HepG2 (cell line): ENCODE measurements at regions not wholly inside any gene's neighbourhood (a gene's known extent, or its start where the extent isn't known, plus 50 kb on each side); places are given as distances from the start of the nearest gene placed in this dataset.

Experiments
- ATAC-seq: fragments of 200-7000 bp; cut with Tn5 transposase; 3 replicates; pipeline ENCODE4 v1.9.1; 2020; ENCODE audit warnings: mild to moderate bottlenecking, moderate library complexity
- BruUV-seq: library from RNA; stranded (reverse); fragments of 400-500 nt; replicated peaks from 2 replicates; lab custom pipeline; 2021; lab: Mats Ljungman, UMichigan
- CTCF ChIA-PET: fragments of 300-600 bp; formaldehyde crosslinking; extraction: SDS; loops from one replicate; lab custom pipeline; 2021; ENCODE audit warnings: low total read pairs, inconsistent platforms, low intra/inter-chr PET ratio; lab: Yijun Ruan, JAX
- POLR2A ChIA-PET: fragments of 350-600 bp; sonication (Branson Sonifier 250); formaldehyde crosslinking; loops from one replicate; lab custom pipeline; 2020; ENCODE audit warnings: antibody characterized with exemption, inconsistent platforms; lab: Yijun Ruan, JAX
- DNase-seq: peaks from one replicate; pipeline ENCODE4 v3.0.0-alpha.2; 2015; ENCODE audit warnings: low spot score
- FAIRE-seq: peaks from 3 replicates; lab custom pipeline; 2011; peaks lifted over from hg19 to GRCh38; lab: Jason Lieb, UNC
- H2AFZ ChIP-seq: one replicate; pipeline ENCODE4 v1.6.1; 2011; ENCODE audit warnings: low read length, inconsistent platforms
- H3K27ac ChIP-seq: fragments of 300-600 bp; 3 replicates; pipeline ENCODE4 v1.8.0; 2011; ENCODE audit warnings: mixed run types, mild to moderate bottlenecking, mixed read lengths, low read length, inconsistent platforms; ENCODE audit not compliant: insufficient read depth; ENCODE audit errors: extremely low read length
- H3K27me3 ChIP-seq, 2 experiments: fragments of 200-600 bp in 1 of 2; 2 replicates in 1 of 2; 3 replicates in 1 of 2; pipeline versions ENCODE4 v1.6.0 to v1.8.0; 2011; ENCODE audit warnings: low read length in 2 of 2, mild to moderate bottlenecking in 2 of 2, moderate library complexity in 2 of 2, inconsistent platforms in 1 of 2; ENCODE audit not compliant: insufficient read depth in 2 of 2, control insufficient read depth in 1 of 2
- H3K36me3 ChIP-seq, 2 experiments: fragments of 200-600 bp in 1 of 2; replicated peaks in 1 of 2; 2 replicates in 1 of 2; 3 replicates in 1 of 2; pipeline versions ENCODE4 v1.5.1 to v1.8.0; 2011; ENCODE audit warnings: low read length in 2 of 2, inconsistent platforms in 1 of 2; ENCODE audit not compliant: insufficient read depth in 2 of 2, control insufficient read depth in 1 of 2
- H3K4me1 ChIP-seq: 2 replicates; pipeline ENCODE4 v1.5.1; 2012; ENCODE audit warnings: low read length, inconsistent platforms; ENCODE audit not compliant: insufficient read depth
- H3K4me2 ChIP-seq: 2 replicates; pipeline ENCODE4 v1.6.0; 2011; ENCODE audit warnings: low read depth, low read length, inconsistent platforms
- H3K4me3 ChIP-seq, 3 experiments: fragments of 200-600 bp in 1 of 3; sonication (generic), shearing (Covaris generic) in 1 of 3; replicated peaks in 1 of 3; 2 replicates each; pipeline ENCODE4 v1.5.1; 2011 to 2016; ENCODE audit warnings: low read length in 3 of 3, inconsistent platforms in 2 of 3, low read depth in 2 of 3, mild to moderate bottlenecking in 2 of 3, control low read depth in 1 of 3, mixed read lengths in 1 of 3; ENCODE audit not compliant: insufficient read depth in 1 of 3
- H3K79me2 ChIP-seq: one replicate; pipeline ENCODE4 v1.6.1; 2011; ENCODE audit warnings: low read length, inconsistent platforms; ENCODE audit not compliant: insufficient read depth
- H3K9ac ChIP-seq: 2 replicates; pipeline ENCODE4 v1.6.0; 2011; ENCODE audit warnings: mild to moderate bottlenecking, low read depth, low read length, inconsistent platforms; ENCODE audit not compliant: insufficient read depth
- H3K9me3 ChIP-seq: 2 replicates; pipeline ENCODE4 v1.5.1; 2012; ENCODE audit warnings: mild to moderate bottlenecking, low read length
- H4K20me1 ChIP-seq: 2 replicates; pipeline ENCODE4 v1.6.0; 2011; ENCODE audit warnings: inconsistent platforms, mild to moderate bottlenecking, low read length, moderate library complexity; ENCODE audit not compliant: insufficient read depth
- ATF7 ChIP-seq, 2 experiments: fragments of 450-650 bp in 1 of 2; sonication (generic) in 1 of 2; formaldehyde crosslinking in 1 of 2; IDR thresholded peaks; 2 replicates each; pipeline versions ENCODE4 v1.4.0 to v1.6.1; 2016 to 2020; ENCODE audit warnings: antibody characterized with exemption in 1 of 2, mild to moderate bottlenecking in 1 of 2, missing genetic modification reagents in 1 of 2
- CC2D1A ChIP-seq: sonication (generic); formaldehyde crosslinking; IDR thresholded peaks from 2 replicates; pipeline ENCODE4 v1.8.1; 2023; ENCODE audit warnings: mild to moderate bottlenecking, missing genetic modification reagents
- ZKSCAN5 ChIP-seq: sonication (generic); formaldehyde crosslinking; IDR thresholded peaks from 2 replicates; pipeline ENCODE4 v1.5.1; 2020; ENCODE audit warnings: mild to moderate bottlenecking, missing genetic modification reagents
- ZNF124 ChIP-seq: sonication (generic); formaldehyde crosslinking; IDR thresholded peaks from 2 replicates; pipeline ENCODE4 v1.4.0; 2020; ENCODE audit warnings: missing genetic modification reagents
- ZNF615 ChIP-seq: sonication (generic); formaldehyde crosslinking; IDR thresholded peaks from 2 replicates; pipeline ENCODE4 v1.5.0; 2020; ENCODE audit warnings: mild to moderate bottlenecking, missing genetic modification reagents, borderline replicate concordance
- ZNF800 ChIP-seq: sonication (generic); formaldehyde crosslinking; IDR thresholded peaks from 2 replicates; pipeline ENCODE4 v1.4.0; 2020; ENCODE audit warnings: missing genetic modification reagents
- WGBS: methylation state at CpG from one replicate; pipeline ENCODE4 v1.1.6; 2017; ENCODE audit warnings: low lambda C conversion rate; 5-methylcytosine and 5-hydroxymethylcytosine counted together
- in situ Hi-C: cut with HindIII; loops from 2 replicates; pipeline ENCODE4 v1.10.0; 2017; ENCODE audit warnings: low pct_unique_long_range_greater_than_20kb; ENCODE audit not compliant: extremely low pct_ligation_motif_present
- intact Hi-C: fragments of 100-400 bp; cut with micrococcal nuclease; formaldehyde crosslinking; loops from one replicate; pipeline ENCODE4 v1.10.0; 2022; ENCODE audit not compliant: unreplicated experiment

GRCh38 chr21:16571594-16571993 is 841.8 kb downstream of the USP25 start:
- H3K9me3 ChIP-seq = no peaks in the 10 kb centered on the region
- no peak for TF ChIP-seq ZNF800
- TF ChIP-seq ZKSCAN5 (CRISPR knock-in tag) = no peak
- TF ChIP-seq ZNF124 (CRISPR knock-in tag) = no peak
- no peak for TF ChIP-seq ZNF615
- TF ChIP-seq, all 625 proteins: peak for 0
- no TSS peak for BruUV-seq
- Histone ChIP-seq H3K4me1 (no peaks in the 10 kb centered on the region), H2AFZ (no peak overlapping the region), H3K27me3 (no peaks in the 10 kb centered on the region), H3K4me2 (no peak overlapping the region), H4K20me1 (no peaks in the 10 kb centered on the region), H3K4me3 (no peak overlapping the region), H3K27ac (no peak overlapping the region), H3K9ac (no peak overlapping the region), H3K36me3 (no peaks in the 10 kb centered on the region), H3K79me2 (no peaks in the 10 kb centered on the region)
- intact Hi-C loops = no loop called here
- ATAC-seq (no peak), FAIRE-seq (no peak), DNase-seq (no peak)
- CTCF ChIA-PET = no interaction called here
- POLR2A ChIA-PET = no interaction called here
- WGBS = 48% methylated on average over 3 of the region's 3 CpGs
- in situ Hi-C loops = no loop called here

- no TSS peak for BruUV-seq
- Histone ChIP-seq H3K9ac (no peak overlapping the region), H4K20me1 (no peaks in the 10 kb centered on the region), H3K79me2 (no peaks in the 10 kb centered on the region), H3K9me3 (no peaks in the 10 kb centered on the region), H2AFZ (no peak overlapping the region), H3K27ac (no peak overlapping the region), H3K4me3 (no peak overlapping the region), H3K4me2 (no peak overlapping the region), H3K27me3 (no peaks in the 10 kb centered on the region), H3K36me3 (no peaks in the 10 kb centered on the region), H3K4me1 (no peaks in the 10 kb centered on the region)
- no peak for FAIRE-seq
- intact Hi-C loops = no loop called here
- ChIA-PET POLR2A (no interaction called here), CTCF (no interaction called here)
- WGBS = 0% methylated on average over 1 of the region's 1 CpG
- no peak for DNase-seq
- in situ Hi-C loops = no loop called here
- TF ChIP-seq ATF7 (IDR thresholded peaks at IDR 0.05) = 0 out of 2 replicates have a peak, but pooled peaks have one; percentile 7
- no peak for TF ChIP-seq ATF7 (CRISPR knock-in tag; IDR thresholded peaks at IDR 0.05)
- no peak for TF ChIP-seq CC2D1A
- ATAC-seq = no peak
Measured at GRCh38 chr21:16572032-16572431, 842.2 kb downstream of the USP25 start.
